ENCODE measurements at regions not wholly inside any gene's neighbourhood (a gene's known extent, or its start where the extent isn't known, plus 50 kb on each side); places are given as distances from the start of the nearest gene placed in this dataset.

DNA sequence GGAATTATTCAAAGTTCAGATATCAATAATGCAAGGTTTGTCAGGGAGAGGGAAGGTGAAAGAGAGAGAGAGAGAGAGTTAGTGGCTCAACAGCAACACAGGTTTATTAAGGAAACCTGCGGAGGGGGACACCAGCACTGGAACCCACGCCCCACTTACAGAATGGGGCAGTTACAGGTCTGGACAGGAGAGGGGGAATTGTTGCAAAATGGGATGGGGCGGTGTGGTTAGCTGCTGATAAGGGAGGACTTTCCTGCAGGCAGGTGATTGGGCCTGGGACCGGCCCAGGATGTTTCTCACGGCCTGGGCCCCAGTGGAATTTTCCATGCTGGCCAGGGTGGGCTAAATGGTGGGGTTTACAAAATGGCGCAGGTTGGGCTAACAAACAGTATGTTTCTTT, 278.2 kb upstream of the SLC16A7 start:
- TF ChIP-seq, protein P1, sequence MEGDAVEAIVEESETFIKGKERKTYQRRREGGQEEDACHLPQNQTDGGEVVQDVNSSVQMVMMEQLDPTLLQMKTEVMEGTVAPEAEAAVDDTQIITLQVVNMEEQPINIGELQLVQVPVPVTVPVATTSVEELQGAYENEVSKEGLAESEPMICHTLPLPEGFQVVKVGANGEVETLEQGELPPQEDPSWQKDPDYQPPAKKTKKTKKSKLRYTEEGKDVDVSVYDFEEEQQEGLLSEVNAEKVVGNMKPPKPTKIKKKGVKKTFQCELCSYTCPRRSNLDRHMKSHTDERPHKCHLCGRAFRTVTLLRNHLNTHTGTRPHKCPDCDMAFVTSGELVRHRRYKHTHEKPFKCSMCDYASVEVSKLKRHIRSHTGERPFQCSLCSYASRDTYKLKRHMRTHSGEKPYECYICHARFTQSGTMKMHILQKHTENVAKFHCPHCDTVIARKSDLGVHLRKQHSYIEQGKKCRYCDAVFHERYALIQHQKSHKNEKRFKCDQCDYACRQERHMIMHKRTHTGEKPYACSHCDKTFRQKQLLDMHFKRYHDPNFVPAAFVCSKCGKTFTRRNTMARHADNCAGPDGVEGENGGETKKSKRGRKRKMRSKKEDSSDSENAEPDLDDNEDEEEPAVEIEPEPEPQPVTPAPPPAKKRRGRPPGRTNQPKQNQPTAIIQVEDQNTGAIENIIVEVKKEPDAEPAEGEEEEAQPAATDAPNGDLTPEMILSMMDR (IDR thresholded peaks at IDR 0.05) = no peak
- no peak for TF ChIP-seq POLR2A (IDR thresholded peaks at IDR 0.05)
